ENCODE measurements at regions not wholly inside any gene's neighbourhood (a gene's known extent, or its start where the extent isn't known, plus 50 kb on each side); places are given as distances from the start of the nearest gene placed in this dataset.

DNA sequence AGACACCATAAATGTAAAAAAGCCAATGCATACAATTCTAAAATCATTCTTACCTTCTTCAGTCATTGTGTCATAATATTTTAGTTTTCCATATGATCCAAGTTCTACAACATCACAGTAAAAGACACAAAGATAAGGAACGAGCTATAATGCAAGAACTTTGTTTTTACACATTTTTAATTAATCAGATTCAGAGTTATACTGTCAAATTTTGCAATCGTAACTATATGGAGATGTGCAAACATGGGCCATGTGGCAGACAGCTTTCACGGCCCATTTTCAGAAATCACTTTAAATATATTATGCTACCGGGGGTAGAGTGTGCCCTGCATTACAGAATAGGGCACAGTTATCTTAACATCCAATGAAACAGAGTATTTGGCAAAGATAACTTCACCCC, 188.4 kb downstream of the ACER2 start:
- DNase-seq: no peak
- H3K4me3 ChIP-seq (ENCODE audit: insufficient read depth, low read depth, low read length): no peak overlapping the region
- no peaks in the 10 kb centered on the region for H3K27me3 ChIP-seq (ENCODE audit: control insufficient read depth, insufficient read depth, low read length)
- no peaks in the 10 kb centered on the region for H3K36me3 ChIP-seq (replicated peaks; ENCODE audit: control insufficient read depth, insufficient read depth, low read length)

DNA sequence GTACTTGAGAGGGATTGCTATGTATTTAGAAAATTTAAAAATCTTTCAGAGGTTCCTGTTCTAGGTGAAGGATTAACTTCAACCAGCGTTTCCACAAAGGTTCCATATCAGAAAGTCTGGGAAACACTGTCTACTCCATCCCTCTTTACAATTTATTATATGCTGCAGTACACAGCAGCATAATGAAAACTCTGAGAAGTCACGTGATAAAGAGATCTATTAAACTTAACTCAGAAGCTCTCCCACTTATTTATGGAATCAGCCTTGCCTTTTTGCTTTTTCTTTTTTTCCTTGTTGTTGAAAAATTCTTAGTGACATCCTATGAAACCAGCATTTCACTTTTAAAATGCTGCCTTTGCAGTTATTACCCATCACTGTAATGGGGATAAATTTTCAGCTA, 186.2 kb downstream of the ACER2 start:
- H3K36me3 ChIP-seq (replicated peaks; ENCODE audit: control insufficient read depth, insufficient read depth, low read length): no peaks in the 10 kb centered on the region
- H3K27me3 ChIP-seq (ENCODE audit: control insufficient read depth, insufficient read depth, low read length): no peaks in the 10 kb centered on the region
- no peak overlapping the region for H3K4me3 ChIP-seq (ENCODE audit: insufficient read depth, low read depth, low read length)
- DNase-seq: no peak

- H3K27me3 ChIP-seq (ENCODE audit: control insufficient read depth, insufficient read depth, low read length): no peaks in the 10 kb centered on the region
These were observed 178.9 kb downstream of the ACER2 start for GRCh38 chr9:19587678-19588077.

GRCh38 chr9:19583890-19584289, 175.1 kb downstream of the ACER2 start:
- H3K36me3 ChIP-seq (replicated peaks; ENCODE audit: control insufficient read depth, insufficient read depth, low read length): no peaks in the 10 kb centered on the region
- no peak for DNase-seq
- H3K27me3 ChIP-seq (ENCODE audit: control insufficient read depth, insufficient read depth, low read length): no peaks in the 10 kb centered on the region
- H3K4me3 ChIP-seq (ENCODE audit: insufficient read depth, low read depth, low read length): no peak overlapping the region

More at GRCh38 chr9:19587678-19588077, 178.9 kb downstream of the ACER2 start:
- DNase-seq: no peak
- H3K36me3 ChIP-seq (replicated peaks; ENCODE audit: control insufficient read depth, insufficient read depth, low read length): no peaks in the 10 kb centered on the region
- no peak overlapping the region for H3K4me3 ChIP-seq (ENCODE audit: insufficient read depth, low read depth, low read length)

- no peaks in the 10 kb centered on the region for H3K36me3 ChIP-seq (replicated peaks; ENCODE audit: control insufficient read depth, insufficient read depth, low read length)
- no peak overlapping the region for H3K4me3 ChIP-seq (ENCODE audit: insufficient read depth, low read depth, low read length)
- no peak for DNase-seq
- H3K27me3 ChIP-seq (ENCODE audit: control insufficient read depth, insufficient read depth, low read length): no peaks in the 10 kb centered on the region
These were observed 168.6 kb downstream of the ACER2 start for GRCh38 chr9:19577411-19577810.

GRCh38 chr9:19568946-19569345, 160.1 kb downstream of the ACER2 start:
- DNase-seq: no peak

GRCh38 chr9:19564396-19565061, 155.7 kb downstream of the ACER2 start:
- H3K4me3 ChIP-seq (ENCODE audit: insufficient read depth, low read depth, low read length): no peak overlapping the region
- H3K27me3 ChIP-seq (ENCODE audit: control insufficient read depth, insufficient read depth, low read length): no peaks in the 10 kb centered on the region; the same call in 1 of the 2 replicates
- no peaks in the 10 kb centered on the region for H3K36me3 ChIP-seq (replicated peaks; ENCODE audit: control insufficient read depth, insufficient read depth, low read length)
- no peak for DNase-seq

More at GRCh38 chr9:19568946-19569345, 160.1 kb downstream of the ACER2 start:
- no peak overlapping the region for H3K4me3 ChIP-seq (ENCODE audit: insufficient read depth, low read depth, low read length)
- no peaks in the 10 kb centered on the region for H3K27me3 ChIP-seq (ENCODE audit: control insufficient read depth, insufficient read depth, low read length)
- H3K36me3 ChIP-seq (replicated peaks; ENCODE audit: control insufficient read depth, insufficient read depth, low read length): no peaks in the 10 kb centered on the region; the same call in 1 of the 2 replicates

- DNase-seq: no peak
- no peaks in the 10 kb centered on the region for H3K36me3 ChIP-seq (replicated peaks; ENCODE audit: control insufficient read depth, insufficient read depth, low read length)
- H3K27me3 ChIP-seq (ENCODE audit: control insufficient read depth, insufficient read depth, low read length): peaks cover 2% of the 10 kb centered on the region; the same call in 1 of the 2 replicates
- no peak overlapping the region for H3K4me3 ChIP-seq (ENCODE audit: insufficient read depth, low read depth, low read length)
These were observed 146.4 kb downstream of the ACER2 start for GRCh38 chr9:19555214-19555613.

DNA sequence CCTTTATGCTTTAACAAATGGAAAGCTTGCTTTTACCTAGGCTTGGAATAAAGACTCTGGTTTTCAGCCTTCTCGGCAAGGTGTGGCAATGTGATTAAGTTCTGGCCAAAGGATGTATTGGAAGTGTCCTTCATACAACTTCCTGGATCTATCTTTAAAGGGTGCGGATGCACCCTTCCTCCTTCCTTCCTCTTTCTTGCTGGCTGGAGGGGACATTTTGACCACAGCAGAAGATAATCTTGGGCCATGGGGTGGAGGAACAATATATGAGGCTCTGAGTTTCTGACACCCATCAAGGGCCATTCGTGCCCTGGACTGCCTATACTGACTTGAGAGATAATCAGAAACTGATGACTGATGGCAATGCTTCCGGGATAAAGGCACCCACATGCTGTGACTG, 145.7 kb downstream of the ACER2 start:
- no peaks in the 10 kb centered on the region for H3K36me3 ChIP-seq (replicated peaks; ENCODE audit: control insufficient read depth, insufficient read depth, low read length)
- H3K4me3 ChIP-seq (ENCODE audit: insufficient read depth, low read depth, low read length): no peak overlapping the region
- H3K27me3 ChIP-seq (ENCODE audit: control insufficient read depth, insufficient read depth, low read length): peaks cover 2% of the 10 kb centered on the region; the same call in 1 of the 2 replicates
- no peak for DNase-seq

DNA sequence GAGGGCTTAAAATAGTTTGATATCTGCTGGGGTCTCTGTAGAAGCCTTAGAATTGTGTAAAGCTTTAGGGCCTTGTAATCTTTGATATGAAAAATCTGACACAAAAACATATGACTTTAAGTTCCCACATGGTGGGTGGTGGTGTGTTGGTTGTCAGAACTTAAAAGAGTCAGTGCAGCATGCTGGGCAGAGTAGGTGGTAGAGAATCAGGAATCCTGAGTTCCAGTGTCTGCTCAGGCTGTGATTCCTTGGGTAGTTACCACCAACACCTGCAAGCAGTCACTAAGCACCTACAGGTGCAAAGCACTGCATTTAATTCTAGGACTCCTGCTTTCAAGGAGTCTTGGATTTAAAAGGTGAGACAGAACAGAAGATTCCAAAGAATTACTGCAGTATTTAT, 144.6 kb downstream of the ACER2 start:
- H3K36me3 ChIP-seq (replicated peaks; ENCODE audit: control insufficient read depth, insufficient read depth, low read length): no peaks in the 10 kb centered on the region
- DNase-seq: no peak
- H3K27me3 ChIP-seq (ENCODE audit: control insufficient read depth, insufficient read depth, low read length): peaks cover 2% of the 10 kb centered on the region; the same call in 1 of the 2 replicates
- no peak overlapping the region for H3K4me3 ChIP-seq (ENCODE audit: insufficient read depth, low read depth, low read length)

GRCh38 chr9:19552282-19553105, 143.7 kb downstream of the ACER2 start:
- H3K27me3 ChIP-seq (ENCODE audit: control insufficient read depth, insufficient read depth, low read length): peaks cover 2% of the 10 kb centered on the region; the same call in 1 of the 2 replicates
- H3K4me3 ChIP-seq (ENCODE audit: insufficient read depth, low read depth, low read length): no peak overlapping the region
- no peak for DNase-seq

DNA sequence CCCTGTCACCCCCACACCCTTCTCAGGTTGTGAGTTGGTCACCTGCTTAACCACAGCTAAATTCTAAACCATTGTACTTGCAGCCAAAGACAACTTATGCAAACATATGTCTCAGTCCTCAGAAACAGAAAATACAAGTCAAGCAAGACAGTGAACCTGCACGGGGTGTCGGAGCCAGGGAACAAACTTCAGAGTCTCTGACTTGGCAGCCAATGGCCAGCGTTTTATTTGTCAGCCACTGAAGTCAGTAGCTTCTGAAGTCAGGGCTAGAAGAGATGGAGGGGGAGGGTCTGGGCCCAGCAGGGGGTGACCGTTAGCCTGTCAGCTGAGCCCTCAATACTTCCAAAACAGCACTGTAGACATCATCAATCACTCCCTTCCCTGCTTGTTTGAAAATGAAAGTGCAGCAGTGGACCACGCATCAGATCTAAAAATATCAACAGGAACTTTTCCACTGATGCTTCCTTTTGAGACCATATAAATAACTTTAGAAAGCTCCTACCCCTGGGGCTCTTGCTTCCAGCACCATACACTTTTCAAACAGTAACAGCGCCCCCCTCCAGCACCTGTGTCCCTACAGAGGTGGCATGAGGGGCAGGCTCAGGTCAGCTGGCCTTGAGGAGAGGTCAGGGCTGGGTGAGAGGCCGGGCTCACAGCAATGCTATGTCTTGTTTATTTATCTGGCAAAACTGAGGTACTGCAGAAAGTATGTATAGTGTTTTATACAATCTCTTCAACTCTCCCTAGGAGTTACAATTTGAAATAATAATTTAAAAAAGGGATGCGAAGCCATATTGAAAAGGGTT, 142.5 kb downstream of the ACER2 start:
- peak; percentile 51 for DNase-seq
- Histone ChIP-seq H3K36me3 (replicated peaks; ENCODE audit: control insufficient read depth, insufficient read depth, low read length) (no peaks in the 10 kb centered on the region), H3K4me3 (ENCODE audit: insufficient read depth, low read depth, low read length) (no peak overlapping the region), H3K27me3 (ENCODE audit: control insufficient read depth, insufficient read depth, low read length) (peaks cover 2% of the 10 kb centered on the region; the same call in 1 of the 2 replicates)

More at GRCh38 chr9:19552282-19553105, 143.7 kb downstream of the ACER2 start:
- no peaks in the 10 kb centered on the region for H3K36me3 ChIP-seq (replicated peaks; ENCODE audit: control insufficient read depth, insufficient read depth, low read length)

GRCh38 chr9:19550009-19550408, 141.2 kb downstream of the ACER2 start:
- no peaks in the 10 kb centered on the region; the same call in 1 of the 2 replicates for H3K27me3 ChIP-seq (ENCODE audit: control insufficient read depth, insufficient read depth, low read length)
- H3K36me3 ChIP-seq (replicated peaks; ENCODE audit: control insufficient read depth, insufficient read depth, low read length): no peaks in the 10 kb centered on the region
- DNase-seq: no peak
- H3K4me3 ChIP-seq (ENCODE audit: insufficient read depth, low read depth, low read length): no peak overlapping the region

GRCh38 chr9:19533373-19533772, 124.6 kb downstream of the ACER2 start:
- no peaks in the 10 kb centered on the region for H3K36me3 ChIP-seq (replicated peaks; ENCODE audit: control insufficient read depth, insufficient read depth, low read length)
- DNase-seq: no peak
- no peaks in the 10 kb centered on the region for H3K27me3 ChIP-seq (ENCODE audit: control insufficient read depth, insufficient read depth, low read length)
- no peak overlapping the region for H3K4me3 ChIP-seq (ENCODE audit: insufficient read depth, low read depth, low read length)
